GM10266 (cell line): ENCODE measurements at regions not wholly inside any gene's neighbourhood (a gene's known extent, or its start where the extent isn't known, plus 50 kb on each side); places are given as distances from the start of the nearest gene placed in this dataset.

ENCODE experiments used
- DNase-seq: peaks from one replicate; pipeline ENCODE4 v3.0.0; 2012; ENCODE audit errors: extremely low spot score
- CTCF ChIP-seq: IDR thresholded peaks from 2 replicates; pipeline ENCODE4 v1.5.1; 2012; ENCODE audit warnings: mild to moderate bottlenecking, low read depth; ENCODE audit not compliant: control insufficient read depth, insufficient read depth; ENCODE audit errors: missing control alignments

- no peak for TF ChIP-seq CTCF
- DNase-seq = no peak
These were observed 113.2 kb downstream of the MICALL2 start for GRCh38 chr7:1345796-1346755.

- no peak for DNase-seq
- no peak for TF ChIP-seq CTCF
These were observed 112.4 kb downstream of the MICALL2 start for GRCh38 chr7:1346851-1347250.

- DNase-seq = no peak
- no peak for TF ChIP-seq CTCF
These were observed 111.0 kb downstream of the MICALL2 start for GRCh38 chr7:1348096-1348822.

- DNase-seq = no peak
- TF ChIP-seq CTCF = no peak
These were observed 110.4 kb downstream of the MICALL2 start for GRCh38 chr7:1348823-1349335.

GRCh38 chr7:1349351-1349761, 109.9 kb downstream of the MICALL2 start:
- no peak for TF ChIP-seq CTCF
- no peak for DNase-seq

- no peak for TF ChIP-seq CTCF
- no peak for DNase-seq
These were observed 107.2 kb downstream of the MICALL2 start for GRCh38 chr7:1351881-1352625.
